HepG2 (cell line): ENCODE measurements at regions not wholly inside any gene's neighbourhood (a gene's known extent, or its start where the extent isn't known, plus 50 kb on each side); places are given as distances from the start of the nearest gene placed in this dataset.

Experiments used
- ATAC-seq: fragments of 200-7000 bp; cut with Tn5 transposase; 3 replicates; pipeline ENCODE4 v1.9.1; 2020; ENCODE audit warnings: mild to moderate bottlenecking, moderate library complexity
- BruUV-seq: library from RNA; stranded (reverse); fragments of 400-500 nt; replicated peaks from 2 replicates; lab custom pipeline; 2021; lab: Mats Ljungman, UMichigan
- CTCF ChIA-PET: fragments of 300-600 bp; formaldehyde crosslinking; extraction: SDS; loops from one replicate; lab custom pipeline; 2021; ENCODE audit warnings: low total read pairs, inconsistent platforms, low intra/inter-chr PET ratio; lab: Yijun Ruan, JAX
- POLR2A ChIA-PET: fragments of 350-600 bp; sonication (Branson Sonifier 250); formaldehyde crosslinking; loops from one replicate; lab custom pipeline; 2020; ENCODE audit warnings: antibody characterized with exemption, inconsistent platforms; lab: Yijun Ruan, JAX
- DNase-seq: peaks from one replicate; pipeline ENCODE4 v3.0.0-alpha.2; 2015; ENCODE audit warnings: low spot score
- FAIRE-seq: peaks from 3 replicates; lab custom pipeline; 2011; peaks lifted over from hg19 to GRCh38; lab: Jason Lieb, UNC
- H2AFZ ChIP-seq: one replicate; pipeline ENCODE4 v1.6.1; 2011; ENCODE audit warnings: low read length, inconsistent platforms
- H3K27ac ChIP-seq: fragments of 300-600 bp; 3 replicates; pipeline ENCODE4 v1.8.0; 2011; ENCODE audit warnings: mixed run types, mild to moderate bottlenecking, mixed read lengths, low read length, inconsistent platforms; ENCODE audit not compliant: insufficient read depth; ENCODE audit errors: extremely low read length
- H3K27me3 ChIP-seq, 2 experiments: fragments of 200-600 bp in 1 of 2; 2 replicates in 1 of 2; 3 replicates in 1 of 2; pipeline versions ENCODE4 v1.6.0 to v1.8.0; 2011; ENCODE audit warnings: low read length in 2 of 2, mild to moderate bottlenecking in 2 of 2, moderate library complexity in 2 of 2, inconsistent platforms in 1 of 2; ENCODE audit not compliant: insufficient read depth in 2 of 2, control insufficient read depth in 1 of 2
- H3K36me3 ChIP-seq, 2 experiments: fragments of 200-600 bp in 1 of 2; replicated peaks in 1 of 2; 2 replicates in 1 of 2; 3 replicates in 1 of 2; pipeline versions ENCODE4 v1.5.1 to v1.8.0; 2011; ENCODE audit warnings: low read length in 2 of 2, inconsistent platforms in 1 of 2; ENCODE audit not compliant: insufficient read depth in 2 of 2, control insufficient read depth in 1 of 2
- H3K4me1 ChIP-seq: 2 replicates; pipeline ENCODE4 v1.5.1; 2012; ENCODE audit warnings: low read length, inconsistent platforms; ENCODE audit not compliant: insufficient read depth
- H3K4me2 ChIP-seq: 2 replicates; pipeline ENCODE4 v1.6.0; 2011; ENCODE audit warnings: low read depth, low read length, inconsistent platforms
- H3K4me3 ChIP-seq, 3 experiments: fragments of 200-600 bp in 1 of 3; sonication (generic), shearing (Covaris generic) in 1 of 3; replicated peaks in 1 of 3; 2 replicates each; pipeline ENCODE4 v1.5.1; 2011 to 2016; ENCODE audit warnings: low read length in 3 of 3, inconsistent platforms in 2 of 3, low read depth in 2 of 3, mild to moderate bottlenecking in 2 of 3, control low read depth in 1 of 3, mixed read lengths in 1 of 3; ENCODE audit not compliant: insufficient read depth in 1 of 3
- H3K79me2 ChIP-seq: one replicate; pipeline ENCODE4 v1.6.1; 2011; ENCODE audit warnings: low read length, inconsistent platforms; ENCODE audit not compliant: insufficient read depth
- H3K9ac ChIP-seq: 2 replicates; pipeline ENCODE4 v1.6.0; 2011; ENCODE audit warnings: mild to moderate bottlenecking, low read depth, low read length, inconsistent platforms; ENCODE audit not compliant: insufficient read depth
- H3K9me3 ChIP-seq: 2 replicates; pipeline ENCODE4 v1.5.1; 2012; ENCODE audit warnings: mild to moderate bottlenecking, low read length
- H4K20me1 ChIP-seq: 2 replicates; pipeline ENCODE4 v1.6.0; 2011; ENCODE audit warnings: inconsistent platforms, mild to moderate bottlenecking, low read length, moderate library complexity; ENCODE audit not compliant: insufficient read depth
- BHLHE40 ChIP-seq: IDR thresholded peaks from 2 replicates; pipeline ENCODE4 v1.6.1; 2011; ENCODE audit warnings: low read length, improper control_type of control experiment
- CBX5 ChIP-seq: sonication (generic); formaldehyde crosslinking; IDR thresholded peaks from 2 replicates; pipeline ENCODE4 v1.4.0; 2020; ENCODE audit warnings: missing genetic modification reagents, borderline replicate concordance
- POLR2A ChIP-seq, 2 experiments: IDR thresholded peaks; 2 replicates each; pipeline ENCODE4 v1.6.1; 2011; ENCODE audit warnings: low read depth in 2 of 2, low read length in 2 of 2, mild to moderate bottlenecking in 1 of 2, moderate library complexity in 1 of 2; ENCODE audit not compliant: insufficient read depth in 1 of 2
- ZNF260 ChIP-seq: sonication (generic); formaldehyde crosslinking; IDR thresholded peaks from 2 replicates; pipeline ENCODE4 v1.4.0; 2020; ENCODE audit warnings: missing genetic modification reagents, low read depth, mild to moderate bottlenecking, borderline replicate concordance
- ZNF296 ChIP-seq: sonication (generic); formaldehyde crosslinking; conservative IDR thresholded peaks from 2 replicates; pipeline ENCODE4 v1.5.0; 2020; ENCODE audit warnings: mild to moderate bottlenecking, missing genetic modification reagents
- WGBS: methylation state at CpG from one replicate; pipeline ENCODE4 v1.1.6; 2017; ENCODE audit warnings: low lambda C conversion rate; 5-methylcytosine and 5-hydroxymethylcytosine counted together
- in situ Hi-C: cut with HindIII; loops from 2 replicates; pipeline ENCODE4 v1.10.0; 2017; ENCODE audit warnings: low pct_unique_long_range_greater_than_20kb; ENCODE audit not compliant: extremely low pct_ligation_motif_present
- intact Hi-C: fragments of 100-400 bp; cut with micrococcal nuclease; formaldehyde crosslinking; loops from one replicate; pipeline ENCODE4 v1.10.0; 2022; ENCODE audit not compliant: unreplicated experiment

DNA sequence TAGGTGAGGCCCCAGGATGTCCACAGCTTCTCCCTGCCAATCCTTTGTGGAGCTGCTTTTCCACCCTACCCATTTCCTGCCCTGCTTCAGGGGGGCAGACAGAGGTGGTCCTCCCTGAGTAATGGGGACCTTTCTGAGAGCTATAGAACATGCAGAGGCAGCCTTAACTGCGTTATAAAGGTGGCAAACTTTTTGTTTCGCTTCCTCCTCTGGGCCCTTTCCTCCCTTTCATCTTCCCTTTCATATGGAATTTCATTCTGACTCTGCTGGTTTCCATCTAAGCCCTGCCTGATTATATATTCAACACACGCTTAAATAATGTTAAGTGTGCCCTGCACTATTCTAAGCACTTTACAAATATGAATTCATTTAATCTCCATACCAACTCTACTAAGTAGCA, 169.3 kb upstream of the E2F8 start:
- no peaks in the 10 kb centered on the region for H3K4me1 ChIP-seq
- DNase-seq (no peak), ATAC-seq (no peak), FAIRE-seq (no peak)
- no peaks in the 10 kb centered on the region; a peak in 1 of 5 replicates for H3K27me3 ChIP-seq
- BruUV-seq, result no TSS peak
- in situ Hi-C loops, result no loop called here
- H3K36me3 ChIP-seq, result no peaks in the 10 kb centered on the region
- POLR2A ChIA-PET, result no interaction called here
- H3K4me2 ChIP-seq, result no peak overlapping the region
- CTCF ChIA-PET, result no interaction called here
- H3K79me2 ChIP-seq, result no peaks in the 10 kb centered on the region
- no peak overlapping the region for H3K4me3 ChIP-seq
- no peak overlapping the region for H3K9ac ChIP-seq
- TF ChIP-seq ZNF260 (CRISPR knock-in tag), result no peak
- TF ChIP-seq POLR2A (IDR thresholded peaks at IDR 0.05; ENCODE audit: insufficient read depth in 1 of 2, low read depth in 2 of 2, low read length in 2 of 2), result no peak
- intact Hi-C loops, result no loop called here
- H2AFZ ChIP-seq, result no peak overlapping the region
- 12% methylated on average over 3 of the region's 3 CpGs for WGBS
- no peaks in the 10 kb centered on the region for H4K20me1 ChIP-seq
- H3K9me3 ChIP-seq, result no peaks in the 10 kb centered on the region
- H3K27ac ChIP-seq, result no peak overlapping the region

- TF ChIP-seq CBX5 (CRISPR knock-in tag), result no peak
- no peak for TF ChIP-seq ZNF296 (CRISPR knock-in tag)
- TF ChIP-seq BHLHE40, result no peak
- CTCF ChIA-PET, result no interaction called here
- POLR2A ChIA-PET, result no interaction called here
- no peaks in the 10 kb centered on the region for H3K4me1 ChIP-seq
- no TSS peak for BruUV-seq
- no peak overlapping the region for H3K4me3 ChIP-seq
- no peaks in the 10 kb centered on the region for H3K36me3 ChIP-seq
- H4K20me1 ChIP-seq, result no peaks in the 10 kb centered on the region
- in situ Hi-C loops (no loop called here), intact Hi-C loops (no loop called here)
- H2AFZ ChIP-seq, result no peak overlapping the region
- H3K4me2 ChIP-seq, result no peak overlapping the region
- ATAC-seq, result no peak
- H3K9ac ChIP-seq, result no peak overlapping the region
- no peaks in the 10 kb centered on the region for H3K79me2 ChIP-seq
- WGBS, result 22% methylated on average over 3 of the region's 3 CpGs
- no peak for DNase-seq
- no peak overlapping the region for H3K27ac ChIP-seq
- no peak for FAIRE-seq
- no peaks in the 10 kb centered on the region; a peak in 1 of 5 replicates for H3K27me3 ChIP-seq
- no peaks in the 10 kb centered on the region for H3K9me3 ChIP-seq
Observed at GRCh38 chr11:19409307-19409706, 168.6 kb upstream of the E2F8 start.
